SK-N-SH treated with all-trans-retinoic acid at 6 μM for 48 hours (cell line): ENCODE measurements at regions not wholly inside any gene's neighbourhood (a gene's known extent, or its start where the extent isn't known, plus 50 kb on each side); places are given as distances from the start of the nearest gene placed in this dataset.

ENCODE experiments used
- ATAC-seq: fragments of 200-7000 bp; cut with Tn5 transposase; 3 replicates; pipeline ENCODE4 v1.9.1; 2020; ENCODE audit warnings: mild to moderate bottlenecking, moderate library complexity
- ARNTL ChIP-seq: fragments of 450-650 bp; formaldehyde crosslinking; IDR thresholded peaks from 2 replicates; pipeline ENCODE4 v1.5.0; 2020; ENCODE audit warnings: low read depth, mild to moderate bottlenecking, moderate library complexity, borderline replicate concordance
- BACH2 ChIP-seq: fragments of 250-450 bp; sonication (Bioruptor Pico); IDR thresholded peaks from 2 replicates; pipeline ENCODE4 v1.9.0; 2021; ENCODE audit warnings: mild to moderate bottlenecking, borderline replicate concordance
- ESRRG ChIP-seq: fragments of 250-450 bp; sonication (Bioruptor Pico); IDR thresholded peaks from 2 replicates; pipeline ENCODE4 v1.6.1; 2021; ENCODE audit warnings: mild to moderate bottlenecking
- ISL1 ChIP-seq: fragments of 250-450 bp; sonication (Bioruptor Pico); IDR thresholded peaks from 2 replicates; pipeline ENCODE4 v2.1.2; 2022; ENCODE audit warnings: mild to moderate bottlenecking, moderate library complexity
- OSR1 ChIP-seq: fragments of 250-450 bp; sonication (Bioruptor Pico); IDR thresholded peaks from 2 replicates; pipeline ENCODE4 v1.8.0; 2022; ENCODE audit warnings: moderate library complexity, mild to moderate bottlenecking, inconsistent platforms
- PPARA ChIP-seq: fragments of 250-450 bp; sonication (Bioruptor Pico); IDR thresholded peaks from 2 replicates; pipeline ENCODE4 v1.5.0; 2020; ENCODE audit warnings: mild to moderate bottlenecking, borderline replicate concordance
- RARB ChIP-seq: fragments of 250-450 bp; sonication (Bioruptor Pico); IDR thresholded peaks from 2 replicates; pipeline ENCODE4 v1.8.0; 2021; ENCODE audit warnings: mild to moderate bottlenecking, moderate library complexity
- SNAI2 ChIP-seq: fragments of 250-450 bp; sonication (Bioruptor Pico); IDR thresholded peaks from 2 replicates; pipeline ENCODE4 v1.5.0; 2020; ENCODE audit warnings: mild to moderate bottlenecking, moderate library complexity
- TCF4 ChIP-seq: fragments of 250-450 bp; sonication (Bioruptor Pico); IDR thresholded peaks from 2 replicates; pipeline ENCODE4 v1.8.0; 2021; ENCODE audit warnings: mild to moderate bottlenecking, moderate library complexity, borderline replicate concordance
- TOX ChIP-seq: fragments of 250-450 bp; sonication (Bioruptor Pico); IDR thresholded peaks from 2 replicates; pipeline ENCODE4 v1.8.0; 2021; ENCODE audit warnings: mild to moderate bottlenecking, moderate library complexity, borderline replicate concordance
- ZC3H10 ChIP-seq: fragments of 250-450 bp; sonication (Bioruptor Pico); IDR thresholded peaks from 2 replicates; pipeline ENCODE4 v1.5.1; 2021; ENCODE audit warnings: mild to moderate bottlenecking, moderate library complexity
- ZFP3 ChIP-seq: fragments of 250-450 bp; sonication (Bioruptor Pico); IDR thresholded peaks from 2 replicates; pipeline ENCODE4 v1.5.0; 2020; ENCODE audit warnings: mild to moderate bottlenecking, moderate library complexity
- ZFP30 ChIP-seq: fragments of 450-650 bp; formaldehyde crosslinking; IDR thresholded peaks from 2 replicates; pipeline ENCODE4 v1.5.0; 2022; ENCODE audit warnings: mild to moderate bottlenecking, moderate library complexity
- ZNF70 ChIP-seq: fragments of 450-650 bp; formaldehyde crosslinking; IDR thresholded peaks from 2 replicates; pipeline ENCODE4 v1.5.0; 2020; ENCODE audit warnings: mild to moderate bottlenecking, moderate library complexity
- ZNF8 ChIP-seq: fragments of 450-650 bp; formaldehyde crosslinking; IDR thresholded peaks from 2 replicates; pipeline ENCODE4 v1.5.0; 2020; ENCODE audit warnings: mild to moderate bottlenecking, moderate library complexity
- TF ChIP-seq, protein P1 (sequence below): fragments of 250-450 bp; sonication (Bioruptor Pico); IDR thresholded peaks from 2 replicates; pipeline ENCODE4 v1.5.1; 2021; ENCODE audit warnings: mild to moderate bottlenecking, moderate library complexity
- TF ChIP-seq, protein P2 (sequence below): fragments of 250-450 bp; sonication (Bioruptor Pico); IDR thresholded peaks from 2 replicates; pipeline ENCODE4 v1.5.1; 2020; ENCODE audit warnings: low read depth, mild to moderate bottlenecking, moderate library complexity
- TF ChIP-seq, protein P3 (sequence below): fragments of 250-450 bp; sonication (Bioruptor Pico); IDR thresholded peaks from 2 replicates; pipeline ENCODE4 v1.8.0; 2020; ENCODE audit warnings: mild to moderate bottlenecking, moderate library complexity, borderline replicate concordance
- TF ChIP-seq, protein P4 (sequence below): fragments of 250-450 bp; sonication (Bioruptor Pico); IDR thresholded peaks from 2 replicates; pipeline ENCODE4 v1.8.0; 2021; ENCODE audit warnings: low read depth, mild to moderate bottlenecking, moderate library complexity, borderline replicate concordance
- TF ChIP-seq, protein P5 (sequence below): fragments of 250-450 bp; sonication (Bioruptor Pico); IDR thresholded peaks from 2 replicates; pipeline ENCODE4 v1.5.0; 2020; ENCODE audit warnings: mild to moderate bottlenecking, moderate library complexity

DNA sequence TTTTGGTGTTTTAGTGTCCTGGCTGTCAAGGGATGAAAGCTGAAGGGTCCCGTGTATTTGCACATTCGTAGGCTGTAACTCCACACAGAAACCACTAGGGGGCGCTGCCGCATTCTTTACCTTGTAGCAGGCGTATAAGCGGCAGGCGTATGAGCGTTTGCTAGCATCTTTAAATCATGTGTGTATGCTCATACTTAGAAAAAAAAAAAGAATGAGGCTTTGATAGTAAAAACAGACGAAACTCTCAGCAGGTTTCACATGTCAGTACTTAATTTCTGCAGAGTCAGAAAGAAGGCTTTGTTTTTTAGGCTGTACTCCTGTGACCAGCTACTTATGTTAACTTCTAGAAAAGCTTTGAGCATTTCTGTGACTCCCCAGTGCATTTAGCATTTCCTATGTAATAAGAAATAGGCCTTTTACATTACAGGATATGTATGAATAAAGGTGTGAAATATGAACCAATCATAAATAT is 218.8 kb upstream of the ADAMTSL1 start (continued):
- TF ChIP-seq, protein P1, sequence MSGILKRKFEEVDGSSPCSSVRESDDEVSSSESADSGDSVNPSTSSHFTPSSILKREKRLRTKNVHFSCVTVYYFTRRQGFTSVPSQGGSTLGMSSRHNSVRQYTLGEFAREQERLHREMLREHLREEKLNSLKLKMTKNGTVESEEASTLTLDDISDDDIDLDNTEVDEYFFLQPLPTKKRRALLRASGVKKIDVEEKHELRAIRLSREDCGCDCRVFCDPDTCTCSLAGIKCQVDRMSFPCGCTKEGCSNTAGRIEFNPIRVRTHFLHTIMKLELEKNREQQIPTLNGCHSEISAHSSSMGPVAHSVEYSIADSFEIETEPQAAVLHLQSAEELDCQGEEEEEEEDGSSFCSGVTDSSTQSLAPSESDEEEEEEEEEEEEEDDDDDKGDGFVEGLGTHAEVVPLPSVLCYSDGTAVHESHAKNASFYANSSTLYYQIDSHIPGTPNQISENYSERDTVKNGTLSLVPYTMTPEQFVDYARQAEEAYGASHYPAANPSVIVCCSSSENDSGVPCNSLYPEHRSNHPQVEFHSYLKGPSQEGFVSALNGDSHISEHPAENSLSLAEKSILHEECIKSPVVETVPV, result no peak
- TF ChIP-seq ZFP3 (CRISPR knock-in tag), result no peak

DNA sequence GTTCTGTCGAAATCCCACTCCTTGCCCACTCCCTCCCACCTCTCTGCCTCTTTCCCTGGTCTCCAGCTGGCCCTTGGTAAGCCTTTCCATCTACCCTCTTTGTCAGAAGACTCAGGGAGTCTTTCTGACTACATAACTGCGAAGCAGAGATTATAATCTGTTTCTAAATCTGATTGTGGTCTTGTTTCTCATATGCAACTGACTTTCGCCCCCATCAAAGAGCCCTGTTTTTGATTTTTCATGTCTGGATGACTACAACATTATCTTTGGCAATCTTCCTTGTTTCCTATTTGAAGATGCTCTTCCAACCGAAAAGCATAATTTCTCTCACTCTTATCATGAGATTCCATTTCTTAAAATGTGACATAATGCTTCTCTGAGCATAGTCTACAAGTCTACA is 218.2 kb upstream of the ADAMTSL1 start:
- peak; percentile 48 for ATAC-seq
- no peak for TF ChIP-seq BACH2 (CRISPR knock-in tag)
- TF ChIP-seq ESRRG (CRISPR knock-in tag), result no peak
- TF ChIP-seq ZFP3 (CRISPR knock-in tag), result 0 out of 2 replicates have a peak, but pooled peaks have one; percentile 19
- TF ChIP-seq ZNF8 (CRISPR knock-in tag), result no peak
- TF ChIP-seq TCF4 (CRISPR knock-in tag), result peak; percentile 15; the same call in 1 of the 2 replicates
- TF ChIP-seq, protein P2, sequence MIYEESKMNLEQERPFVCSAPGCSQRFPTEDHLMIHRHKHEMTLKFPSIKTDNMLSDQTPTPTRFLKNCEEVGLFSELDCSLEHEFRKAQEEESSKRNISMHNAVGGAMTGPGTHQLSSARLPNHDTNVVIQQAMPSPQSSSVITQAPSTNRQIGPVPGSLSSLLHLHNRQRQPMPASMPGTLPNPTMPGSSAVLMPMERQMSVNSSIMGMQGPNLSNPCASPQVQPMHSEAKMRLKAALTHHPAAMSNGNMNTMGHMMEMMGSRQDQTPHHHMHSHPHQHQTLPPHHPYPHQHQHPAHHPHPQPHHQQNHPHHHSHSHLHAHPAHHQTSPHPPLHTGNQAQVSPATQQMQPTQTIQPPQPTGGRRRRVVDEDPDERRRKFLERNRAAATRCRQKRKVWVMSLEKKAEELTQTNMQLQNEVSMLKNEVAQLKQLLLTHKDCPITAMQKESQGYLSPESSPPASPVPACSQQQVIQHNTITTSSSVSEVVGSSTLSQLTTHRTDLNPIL, result no peak
- TF ChIP-seq ARNTL (CRISPR knock-in tag), result no peak
- TF ChIP-seq, protein P3, sequence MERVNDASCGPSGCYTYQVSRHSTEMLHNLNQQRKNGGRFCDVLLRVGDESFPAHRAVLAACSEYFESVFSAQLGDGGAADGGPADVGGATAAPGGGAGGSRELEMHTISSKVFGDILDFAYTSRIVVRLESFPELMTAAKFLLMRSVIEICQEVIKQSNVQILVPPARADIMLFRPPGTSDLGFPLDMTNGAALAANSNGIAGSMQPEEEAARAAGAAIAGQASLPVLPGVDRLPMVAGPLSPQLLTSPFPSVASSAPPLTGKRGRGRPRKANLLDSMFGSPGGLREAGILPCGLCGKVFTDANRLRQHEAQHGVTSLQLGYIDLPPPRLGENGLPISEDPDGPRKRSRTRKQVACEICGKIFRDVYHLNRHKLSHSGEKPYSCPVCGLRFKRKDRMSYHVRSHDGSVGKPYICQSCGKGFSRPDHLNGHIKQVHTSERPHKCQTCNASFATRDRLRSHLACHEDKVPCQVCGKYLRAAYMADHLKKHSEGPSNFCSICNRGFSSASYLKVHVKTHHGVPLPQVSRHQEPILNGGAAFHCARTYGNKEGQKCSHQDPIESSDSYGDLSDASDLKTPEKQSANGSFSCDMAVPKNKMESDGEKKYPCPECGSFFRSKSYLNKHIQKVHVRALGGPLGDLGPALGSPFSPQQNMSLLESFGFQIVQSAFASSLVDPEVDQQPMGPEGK (CRISPR knock-in tag), result no peak; the same call in 1 of the 2 replicates
- TF ChIP-seq ISL1, result peak; percentile 76
- TF ChIP-seq, all 23 proteins: peak for 3

DNA sequence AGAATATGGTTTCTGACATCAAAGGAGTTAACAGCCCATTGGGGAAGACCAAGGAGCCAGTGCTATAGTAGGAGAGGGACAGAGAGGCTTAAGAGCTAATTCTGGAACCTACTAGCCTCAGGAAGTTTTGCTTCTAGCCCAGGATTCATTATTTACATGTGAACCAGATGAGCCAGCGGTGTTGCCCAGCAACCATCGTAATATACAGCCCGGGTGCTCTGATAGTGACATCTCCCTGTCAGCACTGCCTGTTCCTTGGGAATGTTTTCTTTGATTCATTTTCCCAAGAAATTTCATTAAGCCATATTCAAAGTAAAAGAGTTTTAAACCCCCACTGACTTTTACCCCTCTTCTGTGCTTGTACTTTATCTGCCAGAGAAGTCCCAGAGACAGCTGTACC is 217.4 kb upstream of the ADAMTSL1 start:
- TF ChIP-seq ZFP30 (CRISPR knock-in tag) (no peak), ESRRG (CRISPR knock-in tag) (no peak), ARNTL (CRISPR knock-in tag) (no peak), TCF4 (CRISPR knock-in tag) (no peak), RARB (CRISPR knock-in tag) (no peak), ZC3H10 (no peak), PPARA (CRISPR knock-in tag) (no peak), ZFP3 (CRISPR knock-in tag) (no peak), OSR1 (CRISPR knock-in tag) (no peak), TOX (CRISPR knock-in tag) (no peak), ZNF70 (CRISPR knock-in tag) (no peak), ISL1 (no peak), SNAI2 (CRISPR knock-in tag) (no peak)
- TF ChIP-seq, protein P4, sequence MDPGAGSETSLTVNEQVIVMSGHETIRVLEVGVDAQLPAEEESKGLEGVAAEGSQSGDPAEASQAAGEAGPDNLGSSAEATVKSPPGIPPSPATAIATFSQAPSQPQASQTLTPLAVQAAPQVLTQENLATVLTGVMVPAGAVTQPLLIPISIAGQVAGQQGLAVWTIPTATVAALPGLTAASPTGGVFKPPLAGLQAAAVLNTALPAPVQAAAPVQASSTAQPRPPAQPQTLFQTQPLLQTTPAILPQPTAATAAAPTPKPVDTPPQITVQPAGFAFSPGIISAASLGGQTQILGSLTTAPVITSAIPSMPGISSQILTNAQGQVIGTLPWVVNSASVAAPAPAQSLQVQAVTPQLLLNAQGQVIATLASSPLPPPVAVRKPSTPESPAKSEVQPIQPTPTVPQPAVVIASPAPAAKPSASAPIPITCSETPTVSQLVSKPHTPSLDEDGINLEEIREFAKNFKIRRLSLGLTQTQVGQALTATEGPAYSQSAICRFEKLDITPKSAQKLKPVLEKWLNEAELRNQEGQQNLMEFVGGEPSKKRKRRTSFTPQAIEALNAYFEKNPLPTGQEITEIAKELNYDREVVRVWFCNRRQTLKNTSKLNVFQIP, result no peak
- TF ChIP-seq, protein P3 (CRISPR knock-in tag), result no peak
- TF ChIP-seq, protein P2, result no peak
- TF ChIP-seq, protein P5, sequence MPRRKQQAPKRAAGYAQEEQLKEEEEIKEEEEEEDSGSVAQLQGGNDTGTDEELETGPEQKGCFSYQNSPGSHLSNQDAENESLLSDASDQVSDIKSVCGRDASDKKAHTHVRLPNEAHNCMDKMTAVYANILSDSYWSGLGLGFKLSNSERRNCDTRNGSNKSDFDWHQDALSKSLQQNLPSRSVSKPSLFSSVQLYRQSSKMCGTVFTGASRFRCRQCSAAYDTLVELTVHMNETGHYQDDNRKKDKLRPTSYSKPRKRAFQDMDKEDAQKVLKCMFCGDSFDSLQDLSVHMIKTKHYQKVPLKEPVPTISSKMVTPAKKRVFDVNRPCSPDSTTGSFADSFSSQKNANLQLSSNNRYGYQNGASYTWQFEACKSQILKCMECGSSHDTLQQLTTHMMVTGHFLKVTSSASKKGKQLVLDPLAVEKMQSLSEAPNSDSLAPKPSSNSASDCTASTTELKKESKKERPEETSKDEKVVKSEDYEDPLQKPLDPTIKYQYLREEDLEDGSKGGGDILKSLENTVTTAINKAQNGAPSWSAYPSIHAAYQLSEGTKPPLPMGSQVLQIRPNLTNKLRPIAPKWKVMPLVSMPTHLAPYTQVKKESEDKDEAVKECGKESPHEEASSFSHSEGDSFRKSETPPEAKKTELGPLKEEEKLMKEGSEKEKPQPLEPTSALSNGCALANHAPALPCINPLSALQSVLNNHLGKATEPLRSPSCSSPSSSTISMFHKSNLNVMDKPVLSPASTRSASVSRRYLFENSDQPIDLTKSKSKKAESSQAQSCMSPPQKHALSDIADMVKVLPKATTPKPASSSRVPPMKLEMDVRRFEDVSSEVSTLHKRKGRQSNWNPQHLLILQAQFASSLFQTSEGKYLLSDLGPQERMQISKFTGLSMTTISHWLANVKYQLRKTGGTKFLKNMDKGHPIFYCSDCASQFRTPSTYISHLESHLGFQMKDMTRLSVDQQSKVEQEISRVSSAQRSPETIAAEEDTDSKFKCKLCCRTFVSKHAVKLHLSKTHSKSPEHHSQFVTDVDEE (CRISPR knock-in tag), result no peak
- TF ChIP-seq, protein P1, result no peak
- ATAC-seq, result no peak
